ENCODE measurements at regions not wholly inside any gene's neighbourhood (a gene's known extent, or its start where the extent isn't known, plus 50 kb on each side); places are given as distances from the start of the nearest gene placed in this dataset.
"Not testable (repeated sequence)": the region's sequence is repeated elsewhere in the genome, so short reads cannot be mapped to it uniquely, and the experiment has no call there.

- DNase-seq, result no peak
Measured at GRCh38 chr1:101121975-101122374, 96.4 kb upstream of the DPH5 start.

- DNase-seq, result no peak
Measured at GRCh38 chr1:101121504-101121903, 95.9 kb upstream of the DPH5 start.

GRCh38 chr1:101120868-101121267 lies 95.3 kb upstream of the DPH5 start:
- no peak for DNase-seq

- DNase-seq, result no peak
Measured at GRCh38 chr1:101119289-101119688, 93.7 kb upstream of the DPH5 start.

- DNase-seq, result no peak
Measured at GRCh38 chr1:101116006-101116405, 90.4 kb upstream of the DPH5 start.

- DNase-seq, result no peak
Measured at GRCh38 chr1:101115112-101115511, 89.5 kb upstream of the DPH5 start.

GRCh38 chr1:101114128-101114527 lies 88.5 kb upstream of the DPH5 start:
- DNase-seq, result not testable (repeated sequence)

- no peak for DNase-seq
Measured at GRCh38 chr1:101112051-101112780, 86.6 kb upstream of the DPH5 start.

- DNase-seq, result no peak
Measured at GRCh38 chr1:101111461-101111860, 85.9 kb upstream of the DPH5 start.

- DNase-seq, result no peak
Measured at GRCh38 chr1:101109791-101110190, 84.2 kb upstream of the DPH5 start.

GRCh38 chr1:101108111-101108500 lies 82.5 kb upstream of the DPH5 start:
- DNase-seq, result no peak

- DNase-seq, result no peak
Measured at GRCh38 chr1:101107496-101108110, 82.0 kb upstream of the DPH5 start.

GRCh38 chr1:101105877-101106276 lies 80.3 kb upstream of the DPH5 start:
- no peak for DNase-seq

GRCh38 chr1:101102426-101103156 lies 77.0 kb upstream of the DPH5 start:
- DNase-seq, result no peak

- no peak for DNase-seq
Measured at GRCh38 chr1:101101360-101101759, 75.8 kb upstream of the DPH5 start.

- no peak for DNase-seq
Measured at GRCh38 chr1:101100674-101101073, 75.1 kb upstream of the DPH5 start.

GRCh38 chr1:101098907-101099306 lies 73.3 kb upstream of the DPH5 start:
- DNase-seq, result no peak

- DNase-seq, result no peak
Measured at GRCh38 chr1:101098327-101098726, 72.7 kb upstream of the DPH5 start.

GRCh38 chr1:101089613-101090338 lies 64.2 kb upstream of the DPH5 start:
- DNase-seq, result no peak

- no peak for DNase-seq
Measured at GRCh38 chr1:101088431-101088830, 62.8 kb upstream of the DPH5 start.

- DNase-seq, result peak; percentile 26
Measured at GRCh38 chr1:101086783-101087182, 61.2 kb upstream of the DPH5 start.

GRCh38 chr1:101081496-101082488 lies 56.2 kb upstream of the DPH5 start:
- no peak for DNase-seq
